HEK293T (cell line): ENCODE measurements at regions not wholly inside any gene's neighbourhood (a gene's known extent, or its start where the extent isn't known, plus 50 kb on each side); places are given as distances from the start of the nearest gene placed in this dataset.
"Not testable (repeated sequence)": the region's sequence is repeated elsewhere in the genome, so short reads cannot be mapped to it uniquely, and the experiment has no call there.

Source experiments
- CTCF ChIA-PET: fragments of 350-600 bp; formaldehyde crosslinking; extraction: SDS; loops from one replicate; lab custom pipeline; 2021; ENCODE audit warnings: antibody characterized with exemption, inconsistent platforms; lab: Yijun Ruan, JAX
- POLR2A ChIA-PET: fragments of 350-600 bp; formaldehyde crosslinking; extraction: SDS; loops from one replicate; lab custom pipeline; 2020; ENCODE audit warnings: antibody characterized with exemption, inconsistent platforms; lab: Yijun Ruan, JAX
- DNase-seq: peaks from one replicate; pipeline ENCODE4 v3.0.0; 2012; ENCODE audit warnings: mixed read lengths; ENCODE audit errors: extremely low spot score
- ARNT ChIP-seq: fragments of 450-650 bp; IDR thresholded peaks from 2 replicates; pipeline ENCODE4 v1.6.1; 2017; ENCODE audit warnings: mild to moderate bottlenecking
- BHLHE40 ChIP-seq: fragments of 450-650 bp; IDR thresholded peaks from 2 replicates; pipeline ENCODE4 v1.6.1; 2016; ENCODE audit warnings: mild to moderate bottlenecking, moderate library complexity, borderline replicate concordance
- CTBP1 ChIP-seq: fragments of 450-650 bp; IDR thresholded peaks from 2 replicates; pipeline ENCODE4 v1.6.1; 2016; ENCODE audit warnings: borderline replicate concordance
- ELF4 ChIP-seq: fragments of 450-650 bp; IDR thresholded peaks from 2 replicates; pipeline ENCODE4 v1.6.1; 2017; ENCODE audit warnings: antibody characterized with exemption
- FOXA1 ChIP-seq: fragments of 450-650 bp; IDR thresholded peaks from 2 replicates; pipeline ENCODE4 v1.6.1; 2016; ENCODE audit warnings: mild to moderate bottlenecking
- FOXK2 ChIP-seq: fragments of 450-650 bp; IDR thresholded peaks from 2 replicates; pipeline ENCODE4 v1.6.1; 2016; ENCODE audit warnings: mild to moderate bottlenecking
- FOXM1 ChIP-seq: fragments of 450-650 bp; IDR thresholded peaks from 2 replicates; pipeline ENCODE4 v1.6.1; 2017; ENCODE audit warnings: mild to moderate bottlenecking, borderline replicate concordance
- HDGF ChIP-seq: fragments of 450-650 bp; IDR thresholded peaks from 2 replicates; pipeline ENCODE4 v1.6.1; 2017; ENCODE audit warnings: antibody characterized with exemption, borderline replicate concordance
- L3MBTL2 ChIP-seq: fragments of 450-650 bp; conservative IDR thresholded peaks from 2 replicates; pipeline ENCODE4 v1.6.1; 2016; ENCODE audit warnings: mild to moderate bottlenecking
- LEF1 ChIP-seq: fragments of 450-650 bp; IDR thresholded peaks from 2 replicates; pipeline ENCODE4 v1.6.1; 2017; ENCODE audit warnings: mild to moderate bottlenecking, borderline replicate concordance
- NFRKB ChIP-seq: fragments of 450-650 bp; IDR thresholded peaks from 2 replicates; pipeline ENCODE4 v1.6.1; 2016; ENCODE audit warnings: mild to moderate bottlenecking, moderate library complexity
- SP1 ChIP-seq: fragments of 450-650 bp; IDR thresholded peaks from 2 replicates; pipeline ENCODE4 v1.6.1; 2017
- SUZ12 ChIP-seq: fragments of 450-650 bp; IDR thresholded peaks from 2 replicates; pipeline ENCODE4 v1.6.1; 2016; ENCODE audit warnings: mild to moderate bottlenecking
- TARDBP ChIP-seq: fragments of 450-650 bp; IDR thresholded peaks from 2 replicates; pipeline ENCODE4 v1.6.1; 2016
- ZNF384 ChIP-seq: fragments of 450-650 bp; IDR thresholded peaks from 2 replicates; pipeline ENCODE4 v1.6.1; 2016
- TF ChIP-seq, protein P1 (sequence below): fragments of 450-650 bp; IDR thresholded peaks from 2 replicates; pipeline ENCODE4 v1.6.1; 2016

DNA sequence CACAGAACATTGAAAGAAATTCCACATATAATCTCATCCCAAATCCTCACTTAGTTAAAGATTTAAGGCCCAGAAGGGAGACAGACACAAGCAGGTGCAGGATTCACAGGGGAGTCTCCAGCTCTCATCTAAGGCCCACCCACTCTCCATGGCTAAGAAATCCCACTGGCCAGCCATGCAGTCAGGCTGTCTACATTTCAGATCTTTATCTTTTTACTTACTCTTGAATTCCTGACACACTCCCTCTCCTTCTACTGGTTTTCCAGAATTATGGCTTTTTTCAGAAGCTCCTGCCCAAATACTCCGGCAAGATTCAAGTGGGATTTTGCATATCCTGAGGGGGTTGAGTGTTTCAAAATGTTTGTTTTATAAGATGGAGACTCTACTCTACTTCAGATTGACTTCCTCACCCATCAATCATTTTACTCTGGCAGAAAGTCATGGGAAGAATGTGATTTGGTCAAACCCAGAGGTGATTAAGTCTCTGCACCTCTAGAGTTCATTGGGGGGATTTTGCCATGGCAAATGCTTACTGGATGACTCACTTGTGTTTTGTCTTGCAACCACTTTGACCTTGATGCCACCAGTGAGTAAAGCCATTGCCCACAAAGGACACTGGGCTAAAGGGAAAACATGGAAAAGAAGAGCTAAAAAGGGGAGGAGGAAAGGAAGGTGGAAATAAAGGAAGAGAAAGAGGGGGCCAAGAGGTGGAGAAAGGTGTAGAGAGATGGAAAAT, 688.8 kb upstream of the SALL1 start:
- ChIA-PET CTCF (no interaction called here), POLR2A (no interaction called here)
- DNase-seq, result no peak
- TF ChIP-seq BHLHE40 (no peak), LEF1 (no peak), FOXM1 (no peak), SUZ12 (no peak), NFRKB (no peak), ZNF384 (no peak), CTBP1 (no peak), HDGF (no peak), ELF4 (no peak), FOXK2 (no peak), ARNT (no peak), TARDBP (no peak), FOXA1 (no peak), L3MBTL2 (no peak)
- TF ChIP-seq, protein P1, sequence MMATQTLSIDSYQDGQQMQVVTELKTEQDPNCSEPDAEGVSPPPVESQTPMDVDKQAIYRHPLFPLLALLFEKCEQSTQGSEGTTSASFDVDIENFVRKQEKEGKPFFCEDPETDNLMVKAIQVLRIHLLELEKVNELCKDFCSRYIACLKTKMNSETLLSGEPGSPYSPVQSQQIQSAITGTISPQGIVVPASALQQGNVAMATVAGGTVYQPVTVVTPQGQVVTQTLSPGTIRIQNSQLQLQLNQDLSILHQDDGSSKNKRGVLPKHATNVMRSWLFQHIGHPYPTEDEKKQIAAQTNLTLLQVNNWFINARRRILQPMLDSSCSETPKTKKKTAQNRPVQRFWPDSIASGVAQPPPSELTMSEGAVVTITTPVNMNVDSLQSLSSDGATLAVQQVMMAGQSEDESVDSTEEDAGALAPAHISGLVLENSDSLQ, result no peak

DNA sequence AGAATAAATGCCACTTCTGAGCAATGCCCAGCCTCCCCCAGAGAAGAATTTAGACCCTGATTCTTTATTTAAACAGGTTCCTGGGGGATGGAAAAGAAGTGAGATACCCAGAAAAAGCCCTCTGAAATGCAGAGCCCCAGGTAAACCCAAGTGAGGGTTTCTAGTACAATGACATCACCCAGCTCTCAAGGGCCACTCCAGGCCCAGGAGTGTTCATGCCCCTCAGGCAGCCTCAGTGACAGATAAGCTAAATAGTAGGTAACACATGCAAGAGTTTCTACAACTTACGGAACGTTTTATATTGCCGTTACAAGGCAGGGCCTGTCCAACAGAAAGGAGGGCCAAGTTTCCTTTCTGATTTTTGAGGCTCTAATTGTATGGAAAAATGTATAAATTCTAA, 683.7 kb upstream of the SALL1 start:
- ChIA-PET CTCF (no interaction called here), POLR2A (no interaction called here)
- TF ChIP-seq CTBP1 (no peak), LEF1 (no peak), SP1 (no peak), TARDBP (no peak), HDGF (no peak), FOXM1 (no peak), L3MBTL2 (no peak), ELF4 (no peak), BHLHE40 (no peak), ZNF384 (no peak), NFRKB (no peak), SUZ12 (no peak), ARNT (no peak), FOXK2 (no peak), FOXA1 (no peak)
- TF ChIP-seq, protein P1, result no peak
- no peak for DNase-seq

DNA sequence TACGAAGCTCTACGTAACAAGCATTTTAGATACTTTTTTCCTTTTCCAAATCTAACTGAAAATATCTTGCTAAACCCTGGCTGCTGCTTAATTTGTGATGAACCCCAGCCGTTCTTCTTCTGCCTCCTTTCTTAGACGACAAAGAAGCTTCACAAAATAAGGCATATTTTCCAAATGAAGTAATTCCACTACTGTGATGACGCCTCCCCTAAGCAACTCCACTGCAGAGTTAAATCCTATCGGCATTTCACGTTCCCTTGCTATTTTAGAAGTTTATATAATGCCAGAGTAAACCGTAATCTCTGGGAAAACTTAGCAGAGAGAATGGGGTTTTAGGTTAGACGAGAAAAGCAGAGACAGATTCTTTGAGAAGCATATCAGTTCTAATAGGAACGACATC, 683.1 kb upstream of the SALL1 start:
- TF ChIP-seq FOXM1, result no peak
- TF ChIP-seq LEF1, result no peak
- TF ChIP-seq L3MBTL2, result no peak
- no peak for TF ChIP-seq FOXK2
- TF ChIP-seq, protein P1, result no peak
- TF ChIP-seq HDGF, result no peak
- TF ChIP-seq ELF4, result no peak
- no peak for TF ChIP-seq ZNF384
- TF ChIP-seq BHLHE40, result no peak
- no peak for TF ChIP-seq SP1
- TF ChIP-seq ARNT, result no peak
- TF ChIP-seq NFRKB, result no peak
- TF ChIP-seq TARDBP, result no peak
- ChIA-PET CTCF (no interaction called here), POLR2A (no interaction called here)
- no peak for DNase-seq

DNA sequence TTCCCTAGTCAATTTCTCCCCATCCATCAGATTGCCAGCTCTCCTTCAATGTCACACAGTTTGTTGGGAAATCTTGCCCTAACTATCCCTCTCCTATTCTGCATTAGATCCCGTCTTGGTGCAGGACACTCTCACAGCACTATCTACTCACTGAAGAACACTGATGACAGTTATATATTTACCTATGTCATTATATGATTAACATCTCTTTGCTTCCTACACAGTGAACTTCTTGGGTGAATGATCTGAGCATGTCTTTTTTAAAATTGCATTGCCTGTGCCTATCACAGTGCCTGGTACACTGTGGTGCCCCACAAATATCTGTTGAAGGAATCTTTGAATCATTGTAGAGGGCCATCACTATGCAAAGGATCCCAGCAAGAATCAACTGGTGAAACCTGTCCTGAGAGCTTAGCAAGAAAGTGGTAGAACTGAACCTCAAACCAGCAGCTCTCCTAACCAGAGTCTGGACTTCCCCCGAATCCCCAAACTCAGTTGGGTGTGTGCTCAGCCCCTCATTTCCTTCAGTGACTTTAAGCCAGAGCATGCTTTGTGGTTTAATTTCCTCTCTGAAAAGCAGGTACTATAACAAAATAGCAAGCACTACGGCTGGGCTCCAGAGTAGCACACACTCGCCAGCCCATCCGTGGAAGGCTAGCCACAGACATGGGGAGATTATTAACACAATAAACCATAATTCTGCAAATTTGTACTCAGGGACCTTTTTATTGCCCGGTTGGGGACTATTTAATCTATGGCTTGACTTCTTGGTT, 680.7 kb upstream of the SALL1 start:
- ChIA-PET POLR2A (no interaction called here), CTCF (no interaction called here)
- TF ChIP-seq BHLHE40, result no peak
- no peak for TF ChIP-seq ARNT
- DNase-seq, result no peak

DNA sequence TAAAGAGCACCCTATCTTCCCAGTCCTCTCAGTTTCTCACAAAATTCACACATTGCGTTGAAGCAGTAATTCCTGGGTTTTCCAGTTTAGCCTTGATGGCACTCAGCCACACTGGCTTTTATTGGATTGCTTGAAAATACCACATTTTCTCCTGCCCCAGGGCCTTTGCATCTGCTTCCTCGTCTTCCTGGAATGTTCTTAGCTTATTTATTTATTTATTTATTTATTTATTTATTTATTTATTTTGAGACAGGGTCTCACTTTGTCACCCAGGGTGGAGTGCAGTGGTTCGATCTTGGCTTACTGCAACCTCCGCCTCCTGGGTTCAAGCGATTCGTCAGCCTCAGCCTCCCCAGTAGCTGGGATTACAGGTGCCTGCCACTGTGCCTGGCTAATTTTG, 680.0 kb upstream of the SALL1 start:
- POLR2A ChIA-PET, result not testable (repeated sequence)

DNA sequence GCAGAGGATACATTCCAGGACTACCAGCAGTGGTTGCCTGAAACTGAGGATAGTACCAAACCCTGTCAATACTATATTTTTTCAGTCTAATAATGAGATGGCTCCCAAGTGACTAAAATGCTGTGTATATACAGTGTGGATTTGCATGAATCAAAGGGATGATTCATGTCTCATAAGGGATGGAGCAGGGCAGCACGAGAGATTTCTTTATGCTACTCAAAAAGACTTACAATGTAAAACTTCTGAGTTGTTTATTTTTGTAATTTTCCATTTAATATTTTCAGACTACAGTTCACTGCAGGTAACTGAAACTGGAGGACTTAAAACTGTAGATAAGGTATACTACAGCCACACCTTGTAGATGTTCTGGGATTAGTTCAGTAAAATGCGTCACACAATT, 674.7 kb upstream of the SALL1 start:
- no peak for TF ChIP-seq SUZ12
- no peak for TF ChIP-seq BHLHE40
- TF ChIP-seq HDGF, result no peak
- no peak for TF ChIP-seq FOXK2
- TF ChIP-seq L3MBTL2, result no peak
- TF ChIP-seq, protein P1, result no peak
- no peak for TF ChIP-seq LEF1
- TF ChIP-seq ARNT, result no peak
- no peak for TF ChIP-seq ZNF384
- no peak for TF ChIP-seq CTBP1
- TF ChIP-seq NFRKB, result no peak
- no peak for TF ChIP-seq FOXM1
- no peak for TF ChIP-seq ELF4
- TF ChIP-seq FOXA1, result no peak
- no peak for TF ChIP-seq SP1
- no peak for TF ChIP-seq TARDBP
- DNase-seq, result no peak
- ChIA-PET CTCF (no interaction called here), POLR2A (no interaction called here)

More for the DNA sequence above, 680.0 kb upstream of the SALL1 start:
- CTCF ChIA-PET, DNase-seq: not testable (repeated sequence)
